HCT116 (cell line): ENCODE measurements at regions not wholly inside any gene's neighbourhood (a gene's known extent, or its start where the extent isn't known, plus 50 kb on each side); places are given as distances from the start of the nearest gene placed in this dataset.

Experiments
- EZH2 ChIP-seq: fragments of 200-600 bp; sonication (generic); IDR thresholded peaks from 2 replicates; pipeline ENCODE4 v1.6.1; 2017; ENCODE audit warnings: antibody characterized with exemption, mixed run types
- EZH2phosphoT487 ChIP-seq: fragments of 200-600 bp; IDR thresholded peaks from 2 replicates; pipeline ENCODE4 v1.6.1; 2018; ENCODE audit warnings: antibody characterized with exemption, borderline replicate concordance
- FOSL1 ChIP-seq: IDR thresholded peaks from 2 replicates; pipeline ENCODE4 v1.6.1; 2012; ENCODE audit warnings: low read depth
- MAX ChIP-seq: IDR thresholded peaks from 2 replicates; pipeline ENCODE4 v1.6.1; 2012
- POLR2A ChIP-seq: IDR thresholded peaks from 2 replicates; pipeline ENCODE4 v1.7.0; 2011; ENCODE audit warnings: borderline replicate concordance; ENCODE audit not compliant: insufficient read depth, insufficient read length; ENCODE audit errors: extremely low read depth
- POLR2AphosphoS5 ChIP-seq: IDR thresholded peaks from 2 replicates; pipeline ENCODE4 v1.6.1; 2011; ENCODE audit warnings: mild to moderate bottlenecking, low read depth, low read length, moderate library complexity
- RAD21 ChIP-seq: IDR thresholded peaks from 2 replicates; pipeline ENCODE4 v1.6.1; 2012; ENCODE audit warnings: low read depth, mild to moderate bottlenecking
- REST ChIP-seq: IDR thresholded peaks from 2 replicates; pipeline ENCODE4 v1.6.1; 2012; ENCODE audit warnings: low read depth
- SIN3A ChIP-seq: IDR thresholded peaks from 2 replicates; pipeline ENCODE4 v1.6.1; 2012; ENCODE audit warnings: low read depth
- SP1 ChIP-seq: IDR thresholded peaks from 2 replicates; pipeline ENCODE4 v1.6.1; 2012; ENCODE audit warnings: low read depth
- ZNF274 ChIP-seq: fragments of 200-500 bp; sonication (Bioruptor generic); IDR thresholded peaks from 2 replicates; pipeline ENCODE4 v1.6.1; 2014; ENCODE audit warnings: mild to moderate bottlenecking, low read depth, low read length, inconsistent platforms
- TF ChIP-seq, protein P1 (sequence below), 3 experiments: fragments of 200-600 bp in 1 of 3; sonication (generic) in 1 of 3; IDR thresholded peaks in 2 of 3; conservative IDR thresholded peaks in 1 of 3; 2 replicates each; pipeline ENCODE4 v1.5.1; 2012 to 2017; ENCODE audit warnings: low read depth in 2 of 3, low read length in 2 of 3, antibody characterized with exemption in 1 of 3, borderline replicate concordance in 1 of 3, control low read depth in 1 of 3, mild to moderate bottlenecking in 1 of 3, mixed read lengths in 1 of 3, mixed run types in 1 of 3, moderate library complexity in 1 of 3; ENCODE audit not compliant: insufficient read depth in 1 of 3
- TF ChIP-seq, protein P2 (sequence below): IDR thresholded peaks from 2 replicates; pipeline ENCODE4 v1.6.1; 2012

- TF ChIP-seq, protein P1, sequence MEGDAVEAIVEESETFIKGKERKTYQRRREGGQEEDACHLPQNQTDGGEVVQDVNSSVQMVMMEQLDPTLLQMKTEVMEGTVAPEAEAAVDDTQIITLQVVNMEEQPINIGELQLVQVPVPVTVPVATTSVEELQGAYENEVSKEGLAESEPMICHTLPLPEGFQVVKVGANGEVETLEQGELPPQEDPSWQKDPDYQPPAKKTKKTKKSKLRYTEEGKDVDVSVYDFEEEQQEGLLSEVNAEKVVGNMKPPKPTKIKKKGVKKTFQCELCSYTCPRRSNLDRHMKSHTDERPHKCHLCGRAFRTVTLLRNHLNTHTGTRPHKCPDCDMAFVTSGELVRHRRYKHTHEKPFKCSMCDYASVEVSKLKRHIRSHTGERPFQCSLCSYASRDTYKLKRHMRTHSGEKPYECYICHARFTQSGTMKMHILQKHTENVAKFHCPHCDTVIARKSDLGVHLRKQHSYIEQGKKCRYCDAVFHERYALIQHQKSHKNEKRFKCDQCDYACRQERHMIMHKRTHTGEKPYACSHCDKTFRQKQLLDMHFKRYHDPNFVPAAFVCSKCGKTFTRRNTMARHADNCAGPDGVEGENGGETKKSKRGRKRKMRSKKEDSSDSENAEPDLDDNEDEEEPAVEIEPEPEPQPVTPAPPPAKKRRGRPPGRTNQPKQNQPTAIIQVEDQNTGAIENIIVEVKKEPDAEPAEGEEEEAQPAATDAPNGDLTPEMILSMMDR (IDR thresholded peaks at IDR 0.05 in 2 of 3, conservative IDR thresholded peaks at IDR 0.05 in 1 of 3; ENCODE audit: borderline replicate concordance in 1 of 3, insufficient read depth in 1 of 3, low read depth in 2 of 3, low read length in 2 of 3): no peak
- TF ChIP-seq SP1 (no peak), POLR2AphosphoS5 (no peak), FOSL1 (no peak), POLR2A (no peak), RAD21 (no peak), REST (no peak), EZH2 (no peak), MAX (no peak), EZH2phosphoT487 (no peak), ZNF274 (no peak), SIN3A (no peak)
- TF ChIP-seq, protein P2, sequence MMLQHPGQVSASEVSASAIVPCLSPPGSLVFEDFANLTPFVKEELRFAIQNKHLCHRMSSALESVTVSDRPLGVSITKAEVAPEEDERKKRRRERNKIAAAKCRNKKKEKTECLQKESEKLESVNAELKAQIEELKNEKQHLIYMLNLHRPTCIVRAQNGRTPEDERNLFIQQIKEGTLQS: no peak
Observed at GRCh38 chr11:31996159-31996881, 94.6 kb upstream of the RCN1 start.
